ENCODE measurements at regions not wholly inside any gene's neighbourhood (a gene's known extent, or its start where the extent isn't known, plus 50 kb on each side); places are given as distances from the start of the nearest gene placed in this dataset.

- Histone ChIP-seq H2AFZ (replicated peaks) (no peak overlapping the region), H3K27ac (no peak overlapping the region), H3F3A (ENCODE audit: low read depth) (no peaks in the 10 kb centered on the region), H3K9ac (no peak overlapping the region), H4K20me1 (ENCODE audit: low read depth) (no peaks in the 10 kb centered on the region), H3K9me3 (ENCODE audit: low read depth) (no peaks in the 10 kb centered on the region), H3K4me2 (no peak overlapping the region), H3K4me1 (no peaks in the 10 kb centered on the region), H3K27me3 (peaks cover 38% of the 10 kb centered on the region), H3K36me3 (no peaks in the 10 kb centered on the region), H3K79me2 (ENCODE audit: low read depth) (no peaks in the 10 kb centered on the region), H3K4me3 (no peak overlapping the region)
- no peak overlapping the region for H3K27ac Mint-ChIP-seq
- TF ChIP-seq EZH2 (IDR thresholded peaks at IDR 0.05) = no peak
- no peak for TF ChIP-seq CTCF (IDR thresholded peaks at IDR 0.05)
- no peak for TF ChIP-seq EZH2phosphoT487 (IDR thresholded peaks at IDR 0.05)
- H3K9me3 Mint-ChIP-seq = no peaks in the 10 kb centered on the region
- no peak for DNase-seq (ENCODE audit: low spot score)
- no peaks in the 10 kb centered on the region for H3K36me3 Mint-ChIP-seq
- H3K4me3 Mint-ChIP-seq = no peak overlapping the region
- no peaks in the 10 kb centered on the region for H3K4me1 Mint-ChIP-seq
- H3K27me3 Mint-ChIP-seq (ENCODE audit: insufficient read depth, low read depth) = peaks cover 3% of the 10 kb centered on the region
Observed at GRCh38 chr9:34830068-34830467, 120.1 kb upstream of the CCL21 start.

GRCh38 chr9:34826999-34827538 is 117.1 kb upstream of the CCL21 start:
- no peak for TF ChIP-seq CTCF (IDR thresholded peaks at IDR 0.05)
- no peak for TF ChIP-seq EZH2phosphoT487 (IDR thresholded peaks at IDR 0.05)
- TF ChIP-seq EZH2 (IDR thresholded peaks at IDR 0.05) = no peak
- Histone ChIP-seq H3K9ac (no peak overlapping the region), H3K4me3 (no peak overlapping the region), H3F3A (ENCODE audit: low read depth) (no peaks in the 10 kb centered on the region), H3K27me3 (peaks cover 38% of the 10 kb centered on the region), H3K4me1 (no peaks in the 10 kb centered on the region), H3K9me3 (ENCODE audit: low read depth) (no peaks in the 10 kb centered on the region), H2AFZ (replicated peaks) (no peak overlapping the region), H3K27ac (no peak overlapping the region), H3K36me3 (no peaks in the 10 kb centered on the region), H3K4me2 (no peak overlapping the region), H4K20me1 (ENCODE audit: low read depth) (no peaks in the 10 kb centered on the region), H3K79me2 (ENCODE audit: low read depth) (no peaks in the 10 kb centered on the region)
- Mint-ChIP-seq H3K9me3 (no peaks in the 10 kb centered on the region), H3K27ac (no peak overlapping the region), H3K27me3 (ENCODE audit: insufficient read depth, low read depth) (peaks cover 3% of the 10 kb centered on the region), H3K36me3 (no peaks in the 10 kb centered on the region), H3K4me1 (no peaks in the 10 kb centered on the region), H3K4me3 (no peak overlapping the region)
- no peak for DNase-seq (ENCODE audit: low spot score)

GRCh38 chr9:34825775-34826174 is 115.8 kb upstream of the CCL21 start:
- Histone ChIP-seq H3K4me1 (no peaks in the 10 kb centered on the region), H4K20me1 (ENCODE audit: low read depth) (no peaks in the 10 kb centered on the region), H3F3A (ENCODE audit: low read depth) (no peaks in the 10 kb centered on the region), H3K9ac (no peak overlapping the region), H3K9me3 (ENCODE audit: low read depth) (no peaks in the 10 kb centered on the region), H2AFZ (replicated peaks) (no peak overlapping the region), H3K4me3 (no peak overlapping the region), H3K27me3 (peaks cover 38% of the 10 kb centered on the region), H3K4me2 (no peak overlapping the region), H3K79me2 (ENCODE audit: low read depth) (no peaks in the 10 kb centered on the region), H3K27ac (no peak overlapping the region), H3K36me3 (no peaks in the 10 kb centered on the region)
- Mint-ChIP-seq H3K4me1 (no peaks in the 10 kb centered on the region), H3K27me3 (ENCODE audit: insufficient read depth, low read depth) (no peaks in the 10 kb centered on the region), H3K9me3 (no peaks in the 10 kb centered on the region), H3K4me3 (no peak overlapping the region), H3K36me3 (no peaks in the 10 kb centered on the region), H3K27ac (no peak overlapping the region)
- no peak for DNase-seq (ENCODE audit: low spot score)
- TF ChIP-seq CTCF (IDR thresholded peaks at IDR 0.05) (no peak), EZH2phosphoT487 (IDR thresholded peaks at IDR 0.05) (no peak)
